RWPE2 (cell line): ENCODE measurements at regions not wholly inside any gene's neighbourhood (a gene's known extent, or its start where the extent isn't known, plus 50 kb on each side); places are given as distances from the start of the nearest gene placed in this dataset.

ENCODE experiments used
- ATAC-seq: fragments of 200-7000 bp; cut with Tn5 transposase; 3 replicates; pipeline ENCODE4 v1.9.1; 2021; ENCODE audit warnings: low read depth
- DNase-seq: peaks from one replicate; pipeline ENCODE4 v3.0.0-alpha.2; 2020; ENCODE audit warnings: low spot score
- H3K27ac ChIP-seq: fragments of 450-650 bp; 2 replicates; pipeline ENCODE4 v1.5.1; 2017; ENCODE audit warnings: mild to moderate bottlenecking; ENCODE audit not compliant: poor library complexity, severe bottlenecking
- H3K27me3 ChIP-seq: fragments of 250-450 bp; sonication (Bioruptor Pico); 2 replicates; pipeline ENCODE4 v1.5.1; 2021; ENCODE audit warnings: mild to moderate bottlenecking, moderate library complexity; ENCODE audit not compliant: insufficient read depth, poor library complexity, severe bottlenecking
- H3K36me3 ChIP-seq: fragments of 250-450 bp; sonication (Bioruptor Pico); 2 replicates; pipeline ENCODE4 v1.5.1; 2020; ENCODE audit warnings: low read depth, mild to moderate bottlenecking, moderate library complexity
- H3K4me1 ChIP-seq: fragments of 250-450 bp; sonication (Bioruptor Pico); 2 replicates; pipeline ENCODE4 v1.5.1; 2021; ENCODE audit warnings: mild to moderate bottlenecking, moderate library complexity; ENCODE audit not compliant: insufficient read depth, poor library complexity, severe bottlenecking
- H3K4me3 ChIP-seq: fragments of 250-450 bp; sonication (Bioruptor Pico); 2 replicates; pipeline ENCODE4 v1.5.1; 2021; ENCODE audit warnings: mild to moderate bottlenecking, moderate library complexity; ENCODE audit not compliant: severe bottlenecking
- H3K9me3 ChIP-seq: fragments of 250-450 bp; sonication (Bioruptor Pico); 2 replicates; pipeline ENCODE4 v1.5.1; 2021; ENCODE audit warnings: mild to moderate bottlenecking, moderate library complexity; ENCODE audit not compliant: severe bottlenecking
- CTCF ChIP-seq: fragments of 450-650 bp; IDR thresholded peaks from one replicate; pipeline ENCODE4 v1.5.1; 2017; ENCODE audit warnings: mild to moderate bottlenecking, moderate library complexity; ENCODE audit not compliant: poor library complexity, severe bottlenecking

DNA sequence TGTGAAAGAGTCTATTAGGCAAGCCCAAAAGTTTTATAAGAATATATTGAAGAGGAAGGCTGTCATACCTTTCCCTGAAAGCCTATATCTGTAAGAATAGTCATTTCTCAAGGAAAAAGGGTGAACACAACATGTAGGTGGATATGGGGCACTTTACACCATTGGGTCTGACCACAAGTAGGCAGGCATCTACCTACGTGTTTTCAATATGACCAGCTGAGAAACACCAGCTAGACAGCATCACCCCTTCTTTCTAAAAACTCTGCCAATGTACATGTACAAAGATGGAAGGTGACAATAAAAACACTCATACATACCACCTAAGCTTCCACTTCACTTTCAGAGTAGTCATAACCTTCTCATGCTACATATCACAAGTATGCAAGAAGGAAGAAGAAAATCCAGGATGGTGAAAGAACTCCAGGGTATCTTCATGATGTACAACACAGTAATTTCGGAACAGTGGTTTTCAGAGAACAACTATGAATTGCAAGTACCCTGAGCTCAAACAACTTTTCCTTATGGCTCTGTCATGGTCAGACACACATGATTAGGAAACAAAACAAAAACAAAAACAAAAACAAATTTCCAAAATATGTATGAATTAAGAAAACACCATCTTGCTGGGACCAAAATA lies 98.5 kb upstream of the ADGRL2 start:
- H3K27ac ChIP-seq: peak overlapping the region; percentile 92
- DNase-seq (no peak), ATAC-seq (no peak)
- peaks cover 55% of the 10 kb centered on the region for H3K4me1 ChIP-seq
- no peaks in the 10 kb centered on the region for H3K36me3 ChIP-seq
- TF ChIP-seq CTCF: no peak
- no peaks in the 10 kb centered on the region for H3K9me3 ChIP-seq
- H3K4me3 ChIP-seq: no peak overlapping the region
- H3K27me3 ChIP-seq: no peaks in the 10 kb centered on the region

GRCh38 chr1:81700728-81701470 lies 99.8 kb upstream of the ADGRL2 start:
- Histone ChIP-seq H3K9me3 (no peaks in the 10 kb centered on the region), H3K36me3 (no peaks in the 10 kb centered on the region), H3K4me1 (peaks cover 45% of the 10 kb centered on the region), H3K27me3 (no peaks in the 10 kb centered on the region), H3K4me3 (no peak overlapping the region), H3K27ac (no peak overlapping the region)
- no peak for TF ChIP-seq CTCF
- ATAC-seq (no peak), DNase-seq (no peak)

- no peak for TF ChIP-seq CTCF
- ATAC-seq: peak; percentile 84
- Histone ChIP-seq H3K27me3 (no peaks in the 10 kb centered on the region), H3K36me3 (no peaks in the 10 kb centered on the region), H3K27ac (peak overlapping the region; percentile 26), H3K4me3 (no peak overlapping the region), H3K4me1 (peaks cover 39% of the 10 kb centered on the region), H3K9me3 (no peaks in the 10 kb centered on the region)
- DNase-seq: no peak
Observed at GRCh38 chr1:81699234-81699633, 101.5 kb upstream of the ADGRL2 start.

DNA sequence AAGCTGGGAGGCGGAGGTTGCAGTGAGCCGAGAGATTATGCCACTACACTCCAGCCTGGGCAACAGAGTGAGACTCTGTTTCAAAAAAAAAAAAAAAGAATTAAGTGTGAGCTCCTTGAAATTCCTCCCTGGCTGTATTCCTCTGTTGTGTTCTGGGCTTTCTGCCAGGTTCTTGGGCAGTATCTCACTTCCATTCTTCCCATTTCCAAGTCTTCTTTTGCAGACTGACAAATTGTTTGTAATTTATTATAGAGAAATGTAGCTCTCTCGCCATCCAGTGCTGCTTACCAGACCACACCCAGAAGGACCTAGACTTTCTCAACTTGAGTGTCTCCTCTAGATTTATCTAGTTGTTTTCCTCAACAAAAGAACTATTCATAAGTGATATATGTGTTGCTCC lies 105.0 kb upstream of the ADGRL2 start:
- Histone ChIP-seq H3K4me1 (peaks cover 19% of the 10 kb centered on the region), H3K9me3 (no peaks in the 10 kb centered on the region), H3K4me3 (no peak overlapping the region), H3K36me3 (no peaks in the 10 kb centered on the region), H3K27ac (no peak overlapping the region), H3K27me3 (no peaks in the 10 kb centered on the region)
- no peak for TF ChIP-seq CTCF
- no peak for ATAC-seq
- DNase-seq: no peak

DNA sequence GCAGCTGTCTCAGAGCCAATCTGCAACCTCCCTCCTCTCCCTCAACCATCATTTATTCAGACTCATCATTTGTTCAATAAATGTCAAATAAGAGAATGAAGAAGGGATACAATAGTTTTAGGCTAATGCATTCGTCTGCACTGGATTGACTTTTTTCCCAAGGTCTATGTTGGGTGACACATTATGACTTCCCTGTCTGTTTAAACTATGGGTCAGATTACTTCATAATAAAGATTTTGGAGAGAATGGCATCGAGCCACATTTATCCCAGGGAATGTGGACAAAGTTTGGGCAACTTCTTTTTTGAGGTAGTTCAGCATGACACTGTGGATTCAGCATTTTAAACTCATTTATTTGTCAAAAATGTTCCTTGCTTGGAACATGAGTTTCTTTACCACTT lies 107.4 kb upstream of the ADGRL2 start:
- Histone ChIP-seq H3K9me3 (no peaks in the 10 kb centered on the region), H3K36me3 (no peaks in the 10 kb centered on the region)
- no peak for TF ChIP-seq CTCF

More for the DNA sequence above, 107.4 kb upstream of the ADGRL2 start:
- Histone ChIP-seq H3K4me3 (no peak overlapping the region), H3K27me3 (no peaks in the 10 kb centered on the region), H3K27ac (no peak overlapping the region), H3K4me1 (peaks cover 12% of the 10 kb centered on the region)
- DNase-seq (no peak), ATAC-seq (no peak)
